ENCODE measurements at regions not wholly inside any gene's neighbourhood (a gene's known extent, or its start where the extent isn't known, plus 50 kb on each side); places are given as distances from the start of the nearest gene placed in this dataset.

DNA sequence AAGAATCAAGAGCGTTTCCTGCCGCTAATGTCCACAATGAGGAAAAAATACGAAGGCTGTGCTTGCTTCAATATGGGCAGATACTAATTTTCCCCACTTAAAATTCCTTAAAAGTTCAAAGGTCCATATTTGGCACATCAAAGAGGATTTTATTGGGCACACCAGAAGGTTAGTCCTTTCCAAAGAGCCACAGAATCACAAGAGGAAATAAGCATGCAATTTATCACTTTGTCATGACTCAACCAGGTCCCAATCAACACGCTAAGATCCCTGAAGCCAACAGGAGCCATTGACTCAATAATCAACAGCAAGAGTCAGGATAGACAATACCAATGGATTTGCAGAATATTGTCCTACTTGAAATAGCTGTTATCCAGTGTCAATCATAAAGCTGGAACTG, 80.6 kb downstream of the MAP1LC3B2 start:
- Histone ChIP-seq H3K27ac (ENCODE audit: low read length) (no peak overlapping the region), H4K20me1 (ENCODE audit: low read length) (no peaks in the 10 kb centered on the region), H3K4me1 (ENCODE audit: insufficient read depth, low read length) (no peaks in the 10 kb centered on the region; the same call in 1 of the 2 replicates), H3K36me3 (ENCODE audit: low read depth, low read length) (no peaks in the 10 kb centered on the region), H3K9ac (ENCODE audit: low read length) (no peak overlapping the region), H3K4me3 (ENCODE audit: low read length) (no peak overlapping the region), H3F3A (ENCODE audit: low read length, unreplicated experiment) (no peaks in the 10 kb centered on the region), H3K9me2 (replicated peaks; ENCODE audit: low read length) (no peaks in the 10 kb centered on the region), H3K27me3 (ENCODE audit: low read length) (no peaks in the 10 kb centered on the region), H2AFZ (ENCODE audit: low read length) (no peak overlapping the region), H3K4me2 (ENCODE audit: low read length) (no peak overlapping the region), H3K9me3 (ENCODE audit: low read length) (no peaks in the 10 kb centered on the region), H3K79me2 (ENCODE audit: low read length) (no peaks in the 10 kb centered on the region)
- ATAC-seq (no peak), DNase-seq (no peak)
- ChIA-PET CTCF (no interaction called here), POLR2A (ENCODE audit: unreplicated experiment) (no interaction called here)
- intact Hi-C loops (cut with micrococcal nuclease) = no loop called here
- TF ChIP-seq EZH2phosphoT487 (IDR thresholded peaks at IDR 0.05; ENCODE audit: borderline replicate concordance, low read length) (no peak), EZH2 (IDR thresholded peaks at IDR 0.05; ENCODE audit: low read length, unreplicated experiment) (no peak)
- BruUV-seq (replicated peaks) = no TSS peak

DNA sequence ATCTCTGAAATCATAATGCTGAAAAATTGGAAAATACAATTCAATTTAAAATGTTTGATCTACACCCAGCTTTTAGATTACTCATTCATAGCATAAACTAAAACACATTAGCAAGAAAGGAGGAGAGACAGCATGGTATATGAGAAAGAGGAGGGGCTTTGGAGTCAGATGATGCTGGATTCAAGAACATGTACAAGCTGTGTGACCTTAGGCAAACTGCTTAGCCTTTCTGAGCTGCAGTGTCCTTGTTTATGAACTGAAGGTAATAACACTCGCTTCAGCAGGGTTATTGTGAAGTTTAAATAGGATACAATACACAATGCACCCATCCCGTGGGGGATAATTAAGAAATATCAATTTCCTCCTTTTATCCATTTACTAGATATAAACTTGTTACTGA, 79.2 kb downstream of the MAP1LC3B2 start:
- H3K27ac ChIP-seq (ENCODE audit: low read length) = no peak overlapping the region
- no peaks in the 10 kb centered on the region for H3K9me3 ChIP-seq (ENCODE audit: low read length)
- ATAC-seq = no peak
- POLR2A ChIA-PET (ENCODE audit: unreplicated experiment) = no interaction called here
- DNase-seq = no peak
- no TSS peak for BruUV-seq (replicated peaks)
- no peaks in the 10 kb centered on the region for H4K20me1 ChIP-seq (ENCODE audit: low read length)
- H3K4me3 ChIP-seq (ENCODE audit: low read length) = no peak overlapping the region
- intact Hi-C loops (cut with micrococcal nuclease) = no loop called here
- H2AFZ ChIP-seq (ENCODE audit: low read length) = no peak overlapping the region
- no peak overlapping the region for H3K4me2 ChIP-seq (ENCODE audit: low read length)
- H3K36me3 ChIP-seq (ENCODE audit: low read depth, low read length) = no peaks in the 10 kb centered on the region
- H3K4me1 ChIP-seq (ENCODE audit: insufficient read depth, low read length) = no peaks in the 10 kb centered on the region; the same call in 1 of the 2 replicates
- H3K27me3 ChIP-seq (ENCODE audit: low read length) = no peaks in the 10 kb centered on the region
- H3F3A ChIP-seq (ENCODE audit: low read length, unreplicated experiment) = no peaks in the 10 kb centered on the region
- CTCF ChIA-PET = no interaction called here
- no peaks in the 10 kb centered on the region for H3K79me2 ChIP-seq (ENCODE audit: low read length)
- TF ChIP-seq EZH2phosphoT487 (IDR thresholded peaks at IDR 0.05; ENCODE audit: borderline replicate concordance, low read length) (no peak), EZH2 (IDR thresholded peaks at IDR 0.05; ENCODE audit: low read length, unreplicated experiment) (no peak)
- TF ChIP-seq, protein P1, sequence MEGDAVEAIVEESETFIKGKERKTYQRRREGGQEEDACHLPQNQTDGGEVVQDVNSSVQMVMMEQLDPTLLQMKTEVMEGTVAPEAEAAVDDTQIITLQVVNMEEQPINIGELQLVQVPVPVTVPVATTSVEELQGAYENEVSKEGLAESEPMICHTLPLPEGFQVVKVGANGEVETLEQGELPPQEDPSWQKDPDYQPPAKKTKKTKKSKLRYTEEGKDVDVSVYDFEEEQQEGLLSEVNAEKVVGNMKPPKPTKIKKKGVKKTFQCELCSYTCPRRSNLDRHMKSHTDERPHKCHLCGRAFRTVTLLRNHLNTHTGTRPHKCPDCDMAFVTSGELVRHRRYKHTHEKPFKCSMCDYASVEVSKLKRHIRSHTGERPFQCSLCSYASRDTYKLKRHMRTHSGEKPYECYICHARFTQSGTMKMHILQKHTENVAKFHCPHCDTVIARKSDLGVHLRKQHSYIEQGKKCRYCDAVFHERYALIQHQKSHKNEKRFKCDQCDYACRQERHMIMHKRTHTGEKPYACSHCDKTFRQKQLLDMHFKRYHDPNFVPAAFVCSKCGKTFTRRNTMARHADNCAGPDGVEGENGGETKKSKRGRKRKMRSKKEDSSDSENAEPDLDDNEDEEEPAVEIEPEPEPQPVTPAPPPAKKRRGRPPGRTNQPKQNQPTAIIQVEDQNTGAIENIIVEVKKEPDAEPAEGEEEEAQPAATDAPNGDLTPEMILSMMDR (conservative IDR thresholded peaks at IDR 0.05; ENCODE audit: low read depth, low read length) = no peak
- no peaks in the 10 kb centered on the region for H3K9me2 ChIP-seq (replicated peaks; ENCODE audit: low read length)
- H3K9ac ChIP-seq (ENCODE audit: low read length) = no peak overlapping the region

DNA sequence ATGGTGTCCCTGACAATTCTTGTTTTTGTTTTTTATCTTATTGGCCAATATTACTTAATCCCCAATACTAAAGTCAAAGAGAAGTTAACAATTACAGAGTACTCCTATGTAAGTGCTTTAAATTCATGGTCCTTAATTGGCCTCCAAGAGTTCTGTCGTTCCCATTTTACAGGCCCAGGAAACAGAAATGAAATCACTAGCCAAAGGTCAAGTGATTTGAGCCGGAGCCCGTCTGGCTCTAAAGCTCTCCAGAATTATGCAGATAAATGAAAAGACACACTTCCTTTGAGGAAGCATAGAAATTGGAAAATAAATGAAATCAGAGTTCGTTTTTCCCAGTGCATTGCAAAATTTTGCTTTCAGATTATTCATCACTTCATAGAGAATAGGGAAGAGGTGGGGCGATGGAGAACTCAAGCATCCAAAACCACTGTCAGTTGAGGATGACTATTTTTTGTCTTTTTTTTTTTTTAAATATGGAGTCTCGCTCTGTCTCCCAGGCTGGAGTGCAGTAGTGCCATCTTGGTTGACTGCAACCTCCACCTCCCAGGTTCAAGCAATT, 78.5 kb downstream of the MAP1LC3B2 start:
- no peak overlapping the region for H2AFZ ChIP-seq (ENCODE audit: low read length)
- no peak overlapping the region for H3K9ac ChIP-seq (ENCODE audit: low read length)
- H3F3A ChIP-seq (ENCODE audit: low read length, unreplicated experiment) = no peaks in the 10 kb centered on the region
- no peaks in the 10 kb centered on the region for H4K20me1 ChIP-seq (ENCODE audit: low read length)
- no TSS peak for BruUV-seq (replicated peaks)
- no peak for ATAC-seq
- CTCF ChIA-PET = no interaction called here
- no peaks in the 10 kb centered on the region; the same call in 1 of the 2 replicates for H3K4me1 ChIP-seq (ENCODE audit: insufficient read depth, low read length)
- H3K9me3 ChIP-seq (ENCODE audit: low read length) = no peaks in the 10 kb centered on the region
- intact Hi-C loops (cut with micrococcal nuclease) = no loop called here
- POLR2A ChIA-PET (ENCODE audit: unreplicated experiment) = no interaction called here
- DNase-seq = no peak
- no peaks in the 10 kb centered on the region for H3K27me3 ChIP-seq (ENCODE audit: low read length)
- no peak overlapping the region for H3K4me2 ChIP-seq (ENCODE audit: low read length)
- H3K27ac ChIP-seq (ENCODE audit: low read length) = no peak overlapping the region
- H3K9me2 ChIP-seq (replicated peaks; ENCODE audit: low read length) = no peaks in the 10 kb centered on the region
- no peak overlapping the region for H3K4me3 ChIP-seq (ENCODE audit: low read length)
- TF ChIP-seq, protein P1 (conservative IDR thresholded peaks at IDR 0.05; ENCODE audit: low read depth, low read length) = no peak
- no peak for TF ChIP-seq EZH2 (IDR thresholded peaks at IDR 0.05; ENCODE audit: low read length, unreplicated experiment)
- no peak for TF ChIP-seq EZH2phosphoT487 (IDR thresholded peaks at IDR 0.05; ENCODE audit: borderline replicate concordance, low read length)
- no peaks in the 10 kb centered on the region for H3K79me2 ChIP-seq (ENCODE audit: low read length)
- no peaks in the 10 kb centered on the region for H3K36me3 ChIP-seq (ENCODE audit: low read depth, low read length)

Measured in PC-3 (cell line).